GM18951 (cell line): ENCODE measurements at regions not wholly inside any gene's neighbourhood (a gene's known extent, or its start where the extent isn't known, plus 50 kb on each side); places are given as distances from the start of the nearest gene placed in this dataset.

Experiments
- POLR2A ChIP-seq: IDR thresholded peaks from 4 replicates; pipeline ENCODE4 v1.6.1; 2011; ENCODE audit warnings: mild to moderate bottlenecking; ENCODE audit not compliant: insufficient read length, insufficient read depth; ENCODE audit errors: extremely low read depth
- in situ Hi-C: fragments of 300-500 bp; cut with MboI; formaldehyde crosslinking; loops from one replicate; pipeline ENCODE4 v1.12.0; 2022; ENCODE audit warnings: low sequenced_read_pairs, mixed read lengths, inconsistent platforms; ENCODE audit not compliant: unreplicated experiment

DNA sequence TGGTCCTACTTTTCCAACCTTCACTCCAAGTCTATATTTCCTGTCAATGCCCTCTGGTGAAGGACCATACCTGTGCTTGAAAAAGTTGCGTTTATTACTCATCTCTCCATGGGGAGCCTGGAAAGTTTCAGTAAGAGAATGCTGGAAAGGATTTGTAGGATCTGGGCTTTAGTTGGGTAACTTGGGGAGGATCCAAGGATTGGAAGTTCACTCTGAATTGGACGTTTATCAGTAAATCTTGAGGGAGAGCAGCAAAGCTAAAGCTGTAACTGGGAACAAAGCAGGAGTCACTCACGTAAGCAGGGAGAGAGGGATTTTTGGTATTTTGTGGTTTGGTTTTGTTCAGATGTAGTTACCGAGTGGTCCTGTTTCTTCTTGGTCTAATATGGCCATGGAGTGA is 51.4 kb upstream of the NPVF start:
- no peak for TF ChIP-seq POLR2A
- in situ Hi-C loops, result no loop called here

DNA sequence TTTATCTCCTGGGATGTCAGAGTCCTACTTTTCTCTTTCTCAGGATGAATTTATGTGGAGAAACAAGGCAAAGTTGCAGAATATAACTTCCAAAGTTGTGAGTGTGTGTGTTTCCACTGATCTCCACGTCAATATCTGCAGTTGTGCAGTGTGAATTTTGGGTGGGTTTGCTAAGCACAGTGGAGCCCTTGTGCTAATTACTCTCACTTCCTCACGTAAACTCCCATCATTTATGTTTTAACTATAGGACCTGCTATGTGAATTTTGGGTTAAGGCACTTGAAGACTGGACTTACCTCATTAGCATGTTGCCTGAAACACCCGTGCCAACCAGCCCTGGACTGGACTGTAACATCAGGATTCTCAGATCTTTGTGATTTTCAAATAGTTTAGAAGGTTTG is 51.9 kb upstream of the NPVF start:
- in situ Hi-C loops, result no loop called here
- TF ChIP-seq POLR2A, result no peak

DNA sequence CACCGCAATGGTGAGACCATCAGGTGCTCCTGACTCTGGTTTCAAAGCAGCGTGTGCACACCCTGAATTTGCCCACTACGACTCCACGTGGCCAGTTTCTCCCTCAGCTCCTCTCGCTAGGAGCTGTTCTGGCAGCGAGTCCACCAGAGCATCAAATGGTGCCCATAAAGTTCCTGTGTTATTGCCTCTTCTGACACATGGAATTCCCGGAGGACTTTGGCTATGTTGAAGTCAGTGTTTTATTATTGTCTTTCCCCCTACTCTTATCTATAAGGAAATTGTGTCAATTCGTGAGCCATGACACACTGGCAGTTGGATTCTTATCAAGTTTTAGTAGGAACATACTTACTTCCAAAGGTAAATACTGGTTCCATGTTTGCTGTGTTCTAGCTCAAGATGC is 53.9 kb upstream of the NPVF start:
- in situ Hi-C loops, result no loop called here
- TF ChIP-seq POLR2A, result no peak

DNA sequence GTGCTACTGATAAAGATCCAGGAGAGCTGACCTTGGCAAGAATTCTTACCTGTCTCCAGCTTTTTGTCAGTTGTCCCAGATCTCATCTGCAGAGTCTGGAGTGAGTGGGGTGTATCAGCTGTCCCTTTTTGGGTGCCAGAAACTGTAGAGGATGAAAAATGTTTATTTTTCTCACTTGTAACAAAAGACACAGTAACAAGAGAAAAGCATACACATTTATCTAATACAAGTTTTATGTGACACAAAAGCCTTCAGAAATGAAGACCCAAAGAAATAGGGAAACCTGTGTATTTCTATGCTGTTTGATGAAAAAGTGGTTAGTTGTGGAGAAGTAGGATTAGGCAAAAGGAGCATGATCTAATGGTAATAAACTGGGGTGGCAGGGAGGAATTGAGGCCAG is 58.5 kb upstream of the NPVF start:
- TF ChIP-seq POLR2A, result no peak
- in situ Hi-C loops, result no loop called here

DNA sequence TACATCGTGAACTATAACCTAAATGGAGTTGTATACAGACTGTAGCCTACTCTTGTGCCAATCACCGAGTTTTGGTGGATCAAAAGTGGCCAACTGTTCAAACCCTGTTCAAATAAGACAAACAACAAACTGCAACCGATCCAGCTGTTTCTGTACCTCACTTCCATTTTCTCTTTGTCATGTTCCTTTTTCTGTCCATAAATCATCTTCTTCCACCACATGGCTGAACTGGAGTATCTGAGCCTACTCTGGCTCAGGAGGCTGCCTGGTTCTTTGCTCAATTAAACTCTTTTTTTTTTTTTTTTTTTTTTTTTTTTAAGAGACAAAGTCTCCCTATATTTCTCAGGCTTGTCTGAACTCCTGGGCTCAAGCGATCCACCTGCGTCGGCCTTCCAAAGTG is 59.0 kb upstream of the NPVF start:
- in situ Hi-C loops, result no loop called here
- no peak for TF ChIP-seq POLR2A

DNA sequence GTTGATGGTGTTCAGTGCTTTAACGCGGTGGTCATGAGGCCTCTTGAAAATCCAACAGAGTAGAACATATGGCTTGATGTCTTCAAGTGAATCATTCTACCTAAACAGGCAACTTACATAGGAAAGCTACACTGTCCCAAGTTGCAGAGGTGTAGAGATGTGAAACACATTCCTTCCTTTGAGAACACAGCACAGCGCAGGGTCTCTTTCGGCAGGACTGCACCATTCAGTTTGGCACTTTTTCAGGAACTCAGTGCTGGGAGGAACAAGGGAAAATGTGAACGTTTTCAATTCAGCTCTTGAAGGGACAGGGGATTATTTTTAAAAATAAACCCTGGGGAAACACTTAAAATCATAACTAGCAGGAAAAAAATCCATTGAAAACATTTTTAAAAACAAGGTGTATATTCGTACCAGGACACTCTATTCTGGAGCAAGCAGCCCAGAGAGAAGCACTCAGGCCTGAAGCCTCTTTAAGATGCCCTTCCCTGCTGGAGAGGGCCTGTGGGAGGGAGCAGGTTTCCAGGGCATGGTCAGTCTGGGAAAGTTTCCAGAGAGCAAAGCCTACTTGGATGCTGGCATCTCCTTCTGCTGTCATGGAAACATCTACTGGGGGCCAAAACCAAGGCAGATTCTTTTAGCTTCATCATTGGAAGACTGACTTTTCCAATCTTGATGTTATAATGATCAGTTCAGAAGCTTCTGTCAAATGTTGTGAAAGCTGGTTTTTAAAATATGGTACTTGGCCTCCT is 60.4 kb upstream of the NPVF start:
- in situ Hi-C loops, result no loop called here
- TF ChIP-seq POLR2A, result no peak

DNA sequence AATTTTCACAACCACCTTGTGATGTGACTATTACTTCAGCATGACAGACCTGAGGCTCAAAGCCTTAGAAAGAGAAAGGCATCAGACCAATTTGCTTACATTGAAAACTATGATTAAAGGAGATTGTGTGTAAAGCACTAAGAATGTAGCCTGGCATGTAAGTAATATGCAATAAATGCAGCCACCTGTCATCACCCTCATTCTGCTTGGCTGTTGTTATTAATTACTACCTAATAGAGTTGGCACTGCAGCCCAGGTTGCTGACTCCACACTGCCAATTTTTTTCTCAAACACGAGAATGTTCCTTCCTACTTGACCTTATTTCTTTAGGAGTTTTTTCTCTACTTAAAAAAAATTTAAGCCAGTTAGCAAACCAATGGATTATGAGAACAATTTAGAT is 61.2 kb upstream of the NPVF start:
- TF ChIP-seq POLR2A, result no peak
- in situ Hi-C loops, result no loop called here

DNA sequence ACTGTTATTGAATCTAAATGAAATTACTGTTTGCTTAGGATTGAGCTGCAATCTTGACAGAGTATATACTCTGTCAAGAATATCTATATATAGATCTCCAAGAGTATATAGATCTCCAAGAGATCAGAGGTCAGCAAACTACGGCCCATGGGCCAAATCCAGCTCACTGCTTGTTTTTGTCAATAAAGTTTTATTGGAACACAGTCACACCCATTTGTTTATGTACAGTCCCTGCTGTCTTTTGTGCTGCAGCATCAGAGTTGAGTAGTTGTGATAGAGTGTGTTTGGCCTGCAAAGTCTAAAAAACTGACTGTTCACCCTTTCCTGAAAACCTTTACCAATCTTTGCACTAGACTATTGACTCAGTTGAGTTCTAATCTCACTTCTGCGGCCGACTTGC is 66.3 kb upstream of the NPVF start:
- in situ Hi-C loops, result no loop called here
- no peak for TF ChIP-seq POLR2A

DNA sequence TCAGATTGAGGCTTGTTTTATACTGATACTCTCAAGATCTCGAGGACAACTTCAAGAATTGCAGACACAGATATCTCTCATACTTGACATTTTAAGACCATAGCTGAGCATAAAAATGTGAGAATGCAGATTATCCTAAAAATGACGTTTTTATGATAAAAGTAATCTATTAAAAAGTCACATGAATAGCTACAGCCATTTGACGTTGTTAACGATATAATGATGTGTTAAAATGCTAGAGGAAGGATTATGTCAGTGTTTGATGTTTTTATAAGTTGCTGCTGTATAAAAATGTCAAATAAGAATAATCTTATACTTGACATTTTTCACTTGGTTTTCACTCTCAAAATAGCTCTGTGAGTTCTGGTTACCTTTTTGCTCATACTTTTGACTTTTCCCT is 67.1 kb upstream of the NPVF start:
- no peak for TF ChIP-seq POLR2A
- in situ Hi-C loops, result no loop called here

DNA sequence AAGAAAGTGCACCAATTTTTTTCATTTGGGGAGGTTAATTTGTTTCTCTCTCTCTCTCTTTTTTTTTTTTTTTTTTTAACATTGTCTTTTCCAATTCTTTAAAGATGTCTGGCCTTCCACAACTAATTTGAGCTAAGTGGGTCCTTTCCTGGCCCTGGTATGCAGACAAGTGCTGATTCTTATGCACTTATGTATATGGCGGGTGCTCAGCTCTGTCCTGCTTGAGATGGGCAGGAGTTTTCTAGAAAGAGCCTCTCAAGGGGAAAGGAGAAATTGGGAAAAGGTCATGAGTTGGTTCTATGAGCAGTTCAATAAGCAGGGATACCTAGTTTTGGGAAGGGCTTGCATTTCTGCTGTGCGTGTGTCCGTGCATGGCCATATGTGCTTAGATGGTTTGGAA is 67.8 kb upstream of the NPVF start:
- no peak for TF ChIP-seq POLR2A
- in situ Hi-C loops, result no loop called here

DNA sequence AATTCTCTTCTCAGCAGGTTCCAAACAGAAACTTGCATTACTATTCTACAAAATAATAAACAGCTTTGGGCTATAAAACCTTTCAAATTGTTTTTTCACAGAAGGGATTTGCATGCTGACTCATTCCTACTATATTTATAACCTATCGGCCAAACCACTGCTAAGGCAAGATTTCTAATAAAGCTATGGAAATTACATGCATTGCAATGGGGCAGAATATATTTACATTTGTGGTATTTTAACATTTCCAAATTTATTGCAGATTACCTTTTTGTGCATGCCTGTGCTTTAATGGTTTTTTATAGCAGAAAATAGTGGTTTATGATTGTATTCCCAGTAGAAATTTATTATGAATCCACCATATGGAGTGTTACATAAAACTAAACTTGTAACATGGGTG is 69.0 kb upstream of the NPVF start:
- TF ChIP-seq POLR2A, result no peak
- in situ Hi-C loops, result no loop called here

DNA sequence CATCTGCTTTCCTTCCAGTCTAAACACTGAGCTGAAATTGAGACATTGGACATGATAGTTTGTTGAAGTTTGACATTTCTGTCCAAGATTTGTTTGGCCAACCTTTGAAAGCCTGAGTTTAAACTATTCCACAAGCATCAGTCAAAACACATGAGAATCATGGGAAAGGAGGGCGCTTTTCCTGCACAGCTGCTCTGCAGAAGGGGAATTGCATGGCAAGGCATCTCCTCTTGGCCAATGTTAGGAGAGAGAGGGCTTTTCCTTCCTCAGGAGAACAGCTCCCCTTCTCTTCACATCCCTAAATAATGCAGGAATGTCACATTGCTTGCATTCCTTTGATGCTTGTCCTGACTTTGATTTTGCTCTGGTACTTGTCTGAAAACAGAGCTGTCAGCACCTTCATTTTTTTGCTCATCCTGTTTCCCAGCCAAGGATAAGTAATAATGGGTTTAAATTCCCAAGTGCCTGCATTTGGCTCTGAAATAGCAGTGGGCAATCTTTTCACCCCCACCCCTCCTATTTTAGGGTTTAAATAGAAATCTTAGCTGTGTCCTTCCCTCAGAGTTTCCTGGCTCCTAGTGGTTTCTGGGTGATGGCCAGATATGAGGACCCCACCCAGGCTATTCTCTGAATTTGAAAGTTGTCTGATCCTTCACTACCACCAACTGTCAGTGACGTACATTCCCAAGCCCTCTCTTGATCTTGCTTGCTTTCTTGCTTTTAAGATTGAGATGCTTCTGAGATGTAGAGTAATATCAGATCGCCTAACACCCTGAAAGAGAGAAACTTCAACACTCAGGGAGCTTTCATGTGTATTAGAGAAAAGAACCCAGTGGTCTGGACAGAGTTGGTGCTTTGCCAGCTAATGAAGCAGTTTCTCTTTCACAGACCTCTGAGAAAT is 75.2 kb upstream of the NPVF start:
- in situ Hi-C loops, result no loop called here
- no peak for TF ChIP-seq POLR2A

DNA sequence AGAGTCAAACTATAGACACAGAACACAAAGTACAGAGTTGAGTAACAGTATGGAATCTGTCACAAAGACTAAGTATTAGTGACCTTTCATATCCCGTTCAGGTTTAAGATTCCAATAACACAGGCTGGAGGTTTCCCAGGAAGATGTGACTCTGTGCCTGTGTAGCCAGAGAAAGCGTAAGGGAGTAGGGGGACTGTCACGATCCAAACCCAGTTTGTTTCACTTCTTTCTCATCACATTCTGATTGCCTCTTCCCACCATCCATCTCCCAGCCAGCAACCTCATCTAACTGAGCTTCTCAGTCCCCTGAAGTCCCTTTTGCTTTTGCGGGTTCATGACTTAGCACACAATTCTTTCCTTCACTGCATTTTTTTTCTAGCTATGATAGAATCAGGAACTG is 76.4 kb upstream of the NPVF start:
- in situ Hi-C loops, result no loop called here
- no peak for TF ChIP-seq POLR2A

DNA sequence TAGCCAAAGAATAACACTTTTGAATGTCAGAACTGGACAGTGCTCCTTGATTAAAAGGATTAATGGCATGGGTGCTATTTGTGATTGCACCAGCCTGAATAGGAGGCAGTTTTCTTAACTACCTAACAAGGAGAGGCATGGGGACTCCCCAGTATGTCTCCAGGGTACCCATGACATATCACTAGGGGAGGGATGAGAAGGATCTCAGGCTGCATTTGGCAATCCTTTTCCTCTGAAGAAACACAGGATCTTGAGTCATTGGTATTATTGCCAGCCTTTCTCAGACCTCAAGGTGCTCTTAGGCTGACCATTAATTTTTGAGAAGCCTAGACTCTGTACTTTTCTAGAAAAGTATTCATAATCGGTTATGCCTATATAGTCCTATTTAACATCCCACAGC is 77.5 kb upstream of the NPVF start:
- in situ Hi-C loops, result no loop called here
- TF ChIP-seq POLR2A, result no peak
